A673 (cell line): ENCODE measurements at regions not wholly inside any gene's neighbourhood (a gene's known extent, or its start where the extent isn't known, plus 50 kb on each side); places are given as distances from the start of the nearest gene placed in this dataset.

Experiments
- BruUV-seq: library from RNA; stranded (reverse); fragments of 400-500 nt; replicated peaks from 2 replicates; lab custom pipeline; 2021; lab: Mats Ljungman, UMichigan
- CTCF ChIA-PET: fragments of 300-600 bp; sonication (Branson Sonifier 250); formaldehyde crosslinking; loops from one replicate; lab custom pipeline; 2022; ENCODE audit warnings: antibody characterized with exemption; lab: Charles Lee
- POLR2A ChIA-PET: fragments of 300-600 bp; sonication (Branson Sonifier 250); formaldehyde crosslinking; loops from one replicate; lab custom pipeline; 2022; ENCODE audit warnings: antibody characterized with exemption; ENCODE audit not compliant: low non-redundant PET; lab: Charles Lee
- DNase-seq: peaks from one replicate; pipeline ENCODE4 v3.0.0-alpha.2; 2015; ENCODE audit warnings: low spot score
- H3K27ac ChIP-seq: fragments of 200-600 bp; sonication (generic); 2 replicates; pipeline ENCODE4 v1.5.1; 2016; ENCODE audit warnings: mixed run types, low read depth, mild to moderate bottlenecking, mixed read lengths, antibody characterized with exemption, low read length; ENCODE audit not compliant: poor library complexity, severe bottlenecking
- H3K27me3 ChIP-seq: fragments of 200-600 bp; sonication (generic); replicated peaks from 2 replicates; pipeline ENCODE4 v1.6.1; 2017; ENCODE audit warnings: mixed run types, low read depth, mild to moderate bottlenecking, mixed read lengths, antibody characterized with exemption, low read length; ENCODE audit not compliant: insufficient read depth, poor library complexity
- H3K36me3 ChIP-seq: fragments of 200-600 bp; sonication (generic); 2 replicates; pipeline ENCODE4 v1.6.1; 2016; ENCODE audit warnings: mixed run types, mild to moderate bottlenecking, mixed read lengths, antibody characterized with exemption, low read length; ENCODE audit not compliant: insufficient read depth, poor library complexity, severe bottlenecking
- H3K4me1 ChIP-seq: fragments of 200-600 bp; sonication (generic); 2 replicates; pipeline ENCODE4 v1.6.1; 2017; ENCODE audit warnings: mixed run types, mild to moderate bottlenecking, mixed read lengths, antibody characterized with exemption, low read length; ENCODE audit not compliant: insufficient read depth, poor library complexity, severe bottlenecking
- H3K4me3 ChIP-seq: fragments of 200-600 bp; sonication (generic); 2 replicates; pipeline ENCODE4 v1.5.1; 2016; ENCODE audit warnings: low read depth, mixed run types, mild to moderate bottlenecking, mixed read lengths, low read length; ENCODE audit not compliant: poor library complexity, severe bottlenecking
- H3K9me3 ChIP-seq: fragments of 200-600 bp; sonication (generic); 2 replicates; pipeline ENCODE4 v1.6.1; 2016; ENCODE audit warnings: mixed run types, low read depth, mild to moderate bottlenecking, mixed read lengths, antibody characterized with exemption, low read length; ENCODE audit not compliant: poor library complexity, severe bottlenecking
- EZH2 ChIP-seq: fragments of 200-600 bp; sonication (generic); IDR thresholded peaks from 2 replicates; pipeline ENCODE4 v1.6.1; 2017; ENCODE audit warnings: borderline replicate concordance, low read depth, mild to moderate bottlenecking, mixed read lengths, antibody characterized with exemption, low read length; ENCODE audit not compliant: poor library complexity, severe bottlenecking
- intact Hi-C: fragments of 100-400 bp; cut with micrococcal nuclease; formaldehyde crosslinking; loops from one replicate; pipeline ENCODE4 v1.10.0; 2022; ENCODE audit not compliant: unreplicated experiment
- TF ChIP-seq, protein P1 (sequence below): fragments of 300-800, 200-600 bp; sonication (generic); conservative IDR thresholded peaks from 2 replicates; pipeline ENCODE4 v1.5.1; 2017; ENCODE audit warnings: low read depth, mild to moderate bottlenecking, antibody characterized with exemption, low read length, moderate library complexity, mixed read lengths

DNA sequence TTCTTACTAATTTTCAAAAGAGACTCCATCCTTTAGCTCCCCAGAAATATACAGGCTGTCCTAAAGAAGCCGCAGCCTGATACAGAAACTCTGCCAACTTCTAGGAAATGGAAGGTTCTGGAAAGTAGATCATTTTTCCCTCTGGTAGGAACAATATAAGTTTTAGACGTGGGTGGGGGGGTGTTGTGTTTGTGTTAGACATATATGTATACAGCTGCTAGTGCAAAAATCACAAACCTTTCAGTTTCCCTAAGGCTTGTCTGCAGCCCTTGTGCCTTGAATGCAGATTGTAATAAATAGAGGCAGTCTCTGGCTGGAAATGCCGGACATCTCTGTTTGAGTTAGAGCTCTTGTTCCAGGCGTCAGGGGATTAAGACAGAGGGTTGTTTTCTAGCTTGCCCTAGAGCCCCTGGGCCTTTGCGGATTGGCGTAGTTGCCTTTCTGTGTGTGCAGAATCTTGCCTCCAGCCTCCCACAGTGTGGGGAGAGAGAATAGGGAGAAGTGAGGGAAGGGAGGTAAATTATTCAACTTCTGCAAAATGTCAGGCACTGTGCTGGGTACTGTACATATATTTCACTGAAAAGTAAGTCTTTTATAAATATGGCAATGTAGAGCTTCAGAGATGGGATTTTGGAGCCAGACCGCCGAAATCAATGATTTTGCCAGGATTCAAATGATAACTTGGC, 269.7 kb downstream of the PRL start:
- DNase-seq = no peak
- no peak overlapping the region for H3K27ac ChIP-seq
- no peaks in the 10 kb centered on the region for H3K27me3 ChIP-seq
- intact Hi-C loops = no loop called here
- BruUV-seq = no TSS peak
- H3K36me3 ChIP-seq = no peaks in the 10 kb centered on the region
- H3K4me3 ChIP-seq = no peak overlapping the region
- peaks cover 11% of the 10 kb centered on the region for H3K4me1 ChIP-seq
- ChIA-PET POLR2A (no interaction called here), CTCF (no interaction called here)
- no peak for TF ChIP-seq EZH2
- TF ChIP-seq, protein P1, sequence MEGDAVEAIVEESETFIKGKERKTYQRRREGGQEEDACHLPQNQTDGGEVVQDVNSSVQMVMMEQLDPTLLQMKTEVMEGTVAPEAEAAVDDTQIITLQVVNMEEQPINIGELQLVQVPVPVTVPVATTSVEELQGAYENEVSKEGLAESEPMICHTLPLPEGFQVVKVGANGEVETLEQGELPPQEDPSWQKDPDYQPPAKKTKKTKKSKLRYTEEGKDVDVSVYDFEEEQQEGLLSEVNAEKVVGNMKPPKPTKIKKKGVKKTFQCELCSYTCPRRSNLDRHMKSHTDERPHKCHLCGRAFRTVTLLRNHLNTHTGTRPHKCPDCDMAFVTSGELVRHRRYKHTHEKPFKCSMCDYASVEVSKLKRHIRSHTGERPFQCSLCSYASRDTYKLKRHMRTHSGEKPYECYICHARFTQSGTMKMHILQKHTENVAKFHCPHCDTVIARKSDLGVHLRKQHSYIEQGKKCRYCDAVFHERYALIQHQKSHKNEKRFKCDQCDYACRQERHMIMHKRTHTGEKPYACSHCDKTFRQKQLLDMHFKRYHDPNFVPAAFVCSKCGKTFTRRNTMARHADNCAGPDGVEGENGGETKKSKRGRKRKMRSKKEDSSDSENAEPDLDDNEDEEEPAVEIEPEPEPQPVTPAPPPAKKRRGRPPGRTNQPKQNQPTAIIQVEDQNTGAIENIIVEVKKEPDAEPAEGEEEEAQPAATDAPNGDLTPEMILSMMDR = no peak
- H3K9me3 ChIP-seq = no peaks in the 10 kb centered on the region

DNA sequence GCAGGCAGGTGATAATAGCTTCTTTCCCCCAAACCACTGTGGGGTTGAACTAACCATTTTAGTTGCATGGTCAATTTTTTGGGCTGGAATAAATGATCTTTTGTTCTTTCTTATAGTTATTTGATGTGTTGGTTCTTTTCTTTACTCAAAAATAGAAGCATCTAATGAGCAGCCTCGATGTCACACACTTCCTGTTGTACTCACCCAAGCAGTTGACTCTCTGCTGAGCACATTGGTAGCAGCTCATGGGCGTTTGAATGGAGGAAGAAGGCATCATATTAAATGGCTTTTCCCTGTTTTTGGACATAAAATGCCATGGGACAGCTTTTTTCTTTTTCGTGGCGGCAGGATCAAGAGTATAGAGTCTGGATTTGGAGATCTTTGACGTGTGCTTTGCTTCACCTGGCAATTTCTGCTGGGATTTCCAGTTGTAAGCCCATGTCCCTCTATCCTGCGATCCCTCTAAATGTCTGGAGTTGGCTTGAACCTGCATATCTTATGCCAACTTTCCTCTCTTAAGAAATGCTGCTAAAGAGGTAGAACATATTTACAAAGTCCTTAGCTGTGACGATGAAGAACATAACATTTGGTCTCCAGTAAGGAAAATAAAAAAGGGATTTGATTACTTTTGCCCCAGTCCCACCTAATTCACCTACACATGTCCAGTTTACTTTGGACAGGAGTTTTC, 268.3 kb downstream of the PRL start:
- DNase-seq = no peak
- intact Hi-C loops = no loop called here
- Histone ChIP-seq H3K27ac (no peak overlapping the region), H3K4me3 (no peak overlapping the region), H3K36me3 (no peaks in the 10 kb centered on the region), H3K27me3 (no peaks in the 10 kb centered on the region), H3K9me3 (no peaks in the 10 kb centered on the region), H3K4me1 (peaks cover 11% of the 10 kb centered on the region)
- ChIA-PET CTCF (no interaction called here), POLR2A (no interaction called here)
- BruUV-seq = no TSS peak
- TF ChIP-seq, protein P1 = no peak
- no peak for TF ChIP-seq EZH2

DNA sequence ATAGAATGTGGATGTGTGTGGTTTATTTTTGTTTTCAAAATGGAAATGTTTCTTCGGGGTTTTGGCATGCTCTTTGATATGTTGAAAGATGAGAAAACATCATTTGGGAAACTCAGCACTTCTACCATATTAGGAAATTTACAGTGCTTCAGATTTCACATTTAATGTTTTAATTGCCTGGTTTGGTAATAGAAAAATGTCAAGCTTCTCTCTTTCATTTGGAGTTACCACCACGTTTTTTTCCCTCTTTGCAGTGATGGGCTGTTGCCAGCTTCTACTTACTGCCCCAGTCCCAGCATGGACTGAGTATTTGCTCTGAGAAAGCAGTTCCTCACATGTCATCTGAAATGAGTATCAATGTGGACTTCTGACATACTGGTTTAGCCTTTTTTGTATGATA, 267.7 kb downstream of the PRL start:
- no TSS peak for BruUV-seq

More for the DNA sequence above, 267.7 kb downstream of the PRL start:
- no peak overlapping the region for H3K4me3 ChIP-seq
- ChIA-PET CTCF (no interaction called here), POLR2A (no interaction called here)
- no peaks in the 10 kb centered on the region for H3K36me3 ChIP-seq
- intact Hi-C loops = no loop called here
- TF ChIP-seq, protein P1 = no peak
- no peak for TF ChIP-seq EZH2
- peaks cover 11% of the 10 kb centered on the region for H3K4me1 ChIP-seq
- DNase-seq = no peak
- no peaks in the 10 kb centered on the region for H3K9me3 ChIP-seq
- H3K27me3 ChIP-seq = no peaks in the 10 kb centered on the region
- H3K27ac ChIP-seq = no peak overlapping the region
